Activated naive CD4-positive, alpha-beta T cell treated with anti-CD3 and anti-CD28 coated beads, Interleukin-2, amount 10 ng/mL, durations not matched to agents 7 days and 5 days (primary cell): ENCODE measurements at regions not wholly inside any gene's neighbourhood (a gene's known extent, or its start where the extent isn't known, plus 50 kb on each side); places are given as distances from the start of the nearest gene placed in this dataset.

Source experiments
- CTCF ChIA-PET: fragments of 350-600 bp; sonication (Branson Sonifier 250); formaldehyde crosslinking; loops from one replicate; lab custom pipeline; 2021; ENCODE audit warnings: antibody characterized with exemption; lab: Charles Lee
- DNase-seq: peaks from one replicate; pipeline ENCODE4 v3.0.0-alpha.2; 2020
- H3K27ac Mint-ChIP-seq: one replicate; pipeline ENCODE4 v1.8.0; 2021; ENCODE audit warnings: mild to moderate bottlenecking, moderate library complexity, mixed read lengths
- H3K27me3 Mint-ChIP-seq: one replicate; pipeline ENCODE4 v1.8.0; 2021; ENCODE audit warnings: mild to moderate bottlenecking, mixed read lengths
- H3K36me3 Mint-ChIP-seq: one replicate; pipeline ENCODE4 v1.8.0; 2021; ENCODE audit warnings: mixed read lengths
- H3K4me1 Mint-ChIP-seq: one replicate; pipeline ENCODE4 v1.8.0; 2021; ENCODE audit warnings: mixed read lengths
- H3K4me3 Mint-ChIP-seq: one replicate; pipeline ENCODE4 v1.8.0; 2021; ENCODE audit warnings: mild to moderate bottlenecking, moderate library complexity, mixed read lengths
- H3K9me3 Mint-ChIP-seq: one replicate; pipeline ENCODE4 v1.8.0; 2021; ENCODE audit warnings: mixed read lengths

DNA sequence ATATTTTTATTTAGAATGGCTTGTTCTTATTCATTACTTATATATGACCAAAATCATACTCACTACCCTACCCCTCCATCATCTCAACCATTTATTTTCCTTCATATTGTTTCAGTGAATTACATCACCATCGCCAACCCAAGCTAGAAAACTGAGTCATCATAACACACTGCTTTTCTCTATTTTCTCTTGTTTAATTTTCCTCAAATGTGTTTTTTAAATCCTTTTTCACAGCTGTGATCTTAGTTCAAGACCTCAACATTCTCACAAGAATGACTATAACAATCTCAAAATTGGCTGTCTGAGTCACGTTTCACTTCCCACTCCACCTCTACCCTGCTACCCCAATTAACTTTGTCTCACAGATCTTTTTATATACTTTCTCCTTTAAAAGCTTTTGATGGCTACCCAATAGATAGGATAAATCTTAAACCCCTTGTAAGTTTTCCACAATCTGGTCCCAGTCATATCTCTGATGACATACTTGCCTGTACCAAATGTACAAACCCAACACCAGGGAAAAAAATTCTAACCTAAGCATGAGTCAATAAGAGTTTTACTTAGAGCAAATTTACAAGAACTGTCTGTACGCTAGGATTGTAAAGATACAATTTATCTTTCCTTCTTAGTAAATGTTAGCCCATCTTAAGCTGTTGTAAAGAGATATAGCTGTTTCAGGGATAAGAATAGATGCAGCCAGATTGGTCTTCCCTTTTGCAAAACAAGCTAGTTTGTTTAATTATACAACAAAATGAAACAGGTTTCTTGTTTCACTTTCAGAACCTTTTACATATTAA is 635.1 kb upstream of the SLC39A10 start:
- H3K4me1 Mint-ChIP-seq: peaks cover 2% of the 10 kb centered on the region
- CTCF ChIA-PET: no interaction called here
- no peak overlapping the region for H3K4me3 Mint-ChIP-seq

DNA sequence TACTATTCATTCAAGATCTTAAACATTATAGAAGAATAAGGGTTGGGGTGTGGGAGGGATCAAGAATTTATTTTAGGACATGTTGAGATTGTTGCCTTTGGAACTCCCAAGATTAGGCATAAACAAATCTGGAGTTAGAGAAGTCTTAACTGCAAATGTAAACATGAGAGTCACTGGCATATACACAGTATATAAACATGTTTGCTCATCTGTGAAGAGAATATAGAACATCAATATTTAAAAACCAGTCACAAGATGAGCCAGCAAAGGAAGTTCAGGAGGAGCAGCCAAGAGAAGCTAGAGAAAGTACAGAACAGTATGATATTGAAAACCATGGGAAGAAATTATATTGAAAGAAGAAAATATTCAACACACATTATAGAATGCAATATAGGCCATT is 638.6 kb upstream of the SLC39A10 start:
- Mint-ChIP-seq H3K36me3 (no peaks in the 10 kb centered on the region), H3K27me3 (no peaks in the 10 kb centered on the region), H3K27ac (no peak overlapping the region), H3K4me1 (peaks cover 2% of the 10 kb centered on the region), H3K4me3 (no peak overlapping the region), H3K9me3 (no peaks in the 10 kb centered on the region)
- DNase-seq: no peak
- CTCF ChIA-PET: no interaction called here

More for the DNA sequence above, 635.1 kb upstream of the SLC39A10 start:
- no peaks in the 10 kb centered on the region for H3K9me3 Mint-ChIP-seq
- H3K27ac Mint-ChIP-seq: no peak overlapping the region
- no peak for DNase-seq
- no peaks in the 10 kb centered on the region for H3K27me3 Mint-ChIP-seq
- no peaks in the 10 kb centered on the region for H3K36me3 Mint-ChIP-seq

DNA sequence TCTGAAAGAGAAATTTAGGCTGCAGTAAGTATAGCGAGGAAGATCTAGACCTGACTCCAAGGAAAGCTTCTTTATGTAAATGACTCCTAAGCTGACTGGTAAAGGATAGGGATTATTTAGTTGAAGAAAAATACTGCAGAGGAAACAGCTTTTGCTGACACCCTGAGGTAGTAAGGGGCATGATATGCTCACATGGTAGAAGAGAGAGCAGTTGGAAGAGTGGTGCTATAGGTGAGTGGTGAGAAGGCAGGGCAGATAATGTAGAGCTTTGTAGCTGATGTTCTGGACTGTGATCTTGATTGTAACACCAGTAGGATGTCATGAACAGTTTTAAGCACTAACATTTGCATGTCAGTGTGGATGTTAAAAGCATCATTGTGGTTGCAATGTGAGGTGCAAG is 639.1 kb upstream of the SLC39A10 start:
- H3K27me3 Mint-ChIP-seq: no peaks in the 10 kb centered on the region
- no peaks in the 10 kb centered on the region for H3K36me3 Mint-ChIP-seq
- H3K9me3 Mint-ChIP-seq: no peaks in the 10 kb centered on the region
- H3K27ac Mint-ChIP-seq: no peak overlapping the region
- peaks cover 2% of the 10 kb centered on the region for H3K4me1 Mint-ChIP-seq
- CTCF ChIA-PET: no interaction called here
- DNase-seq: no peak
- H3K4me3 Mint-ChIP-seq: no peak overlapping the region

DNA sequence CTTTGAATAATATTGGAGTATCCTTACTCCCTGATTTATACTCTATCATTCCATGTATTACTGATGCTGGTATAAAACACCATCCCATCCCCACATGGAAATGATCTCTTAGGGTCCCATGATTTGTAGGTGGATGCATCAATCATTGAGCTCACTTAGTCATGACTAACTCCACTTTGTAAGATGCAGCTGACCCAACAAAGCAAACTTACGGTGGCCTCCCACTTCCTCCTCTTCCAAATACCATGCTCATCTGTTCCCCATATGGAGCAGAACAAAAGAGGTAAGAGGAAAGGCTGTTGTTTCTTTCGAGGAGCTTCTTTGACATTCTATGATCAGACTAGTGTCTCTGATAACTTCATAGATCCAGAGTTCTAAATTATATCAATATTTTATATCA is 640.2 kb upstream of the SLC39A10 start:
- no peak for DNase-seq
- CTCF ChIA-PET: no interaction called here

DNA sequence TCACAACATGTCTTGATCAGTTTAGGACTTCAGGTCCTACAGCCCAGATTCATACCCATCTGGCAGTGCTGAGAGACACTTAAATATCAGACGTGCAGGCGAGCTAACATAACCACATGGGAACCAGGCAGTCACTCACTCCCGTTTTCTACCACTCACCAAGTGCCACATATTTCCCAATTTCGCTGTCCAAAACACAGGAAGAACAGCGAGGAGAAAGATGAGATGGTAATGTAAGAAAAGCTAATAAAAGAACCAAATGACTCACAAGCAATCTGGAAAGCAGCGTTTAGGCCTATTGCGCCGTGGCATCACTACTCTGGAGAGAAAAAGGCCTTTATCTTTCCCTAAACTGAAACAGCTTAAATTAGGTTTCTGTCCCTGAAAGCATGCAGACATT is 647.8 kb upstream of the SLC39A10 start:
- Mint-ChIP-seq H3K36me3 (no peaks in the 10 kb centered on the region), H3K4me1 (no peaks in the 10 kb centered on the region), H3K27ac (no peak overlapping the region), H3K27me3 (no peaks in the 10 kb centered on the region), H3K9me3 (no peaks in the 10 kb centered on the region), H3K4me3 (no peak overlapping the region)
- CTCF ChIA-PET: no interaction called here
- DNase-seq: no peak

More for the DNA sequence above, 640.2 kb upstream of the SLC39A10 start:
- no peaks in the 10 kb centered on the region for H3K9me3 Mint-ChIP-seq
- H3K27me3 Mint-ChIP-seq: no peaks in the 10 kb centered on the region
- H3K4me3 Mint-ChIP-seq: no peak overlapping the region
- no peak overlapping the region for H3K27ac Mint-ChIP-seq
- peaks cover 2% of the 10 kb centered on the region for H3K4me1 Mint-ChIP-seq
- H3K36me3 Mint-ChIP-seq: no peaks in the 10 kb centered on the region

DNA sequence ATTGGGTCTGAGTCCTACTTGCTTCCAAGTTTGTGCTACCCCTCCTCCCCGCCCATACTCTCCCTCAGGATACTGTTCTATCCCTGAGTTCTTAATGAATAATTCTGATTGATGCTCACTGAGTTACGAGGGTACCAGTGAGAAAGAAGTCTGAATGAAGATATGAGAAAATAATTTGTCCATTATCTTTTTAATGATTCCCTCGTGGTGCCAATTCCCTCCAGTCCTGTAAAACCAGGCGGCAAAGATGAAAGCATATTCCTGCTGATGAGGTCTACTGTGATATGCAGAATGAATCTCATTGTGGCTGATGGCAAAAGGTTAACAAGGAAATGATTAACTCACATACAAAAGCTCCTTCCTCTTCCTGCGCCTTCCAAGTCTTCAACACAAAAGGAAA is 650.2 kb upstream of the SLC39A10 start:
- DNase-seq: no peak
- Mint-ChIP-seq H3K27me3 (no peaks in the 10 kb centered on the region), H3K36me3 (no peaks in the 10 kb centered on the region), H3K9me3 (no peaks in the 10 kb centered on the region), H3K4me1 (no peaks in the 10 kb centered on the region), H3K4me3 (no peak overlapping the region), H3K27ac (no peak overlapping the region)
- CTCF ChIA-PET: no interaction called here

DNA sequence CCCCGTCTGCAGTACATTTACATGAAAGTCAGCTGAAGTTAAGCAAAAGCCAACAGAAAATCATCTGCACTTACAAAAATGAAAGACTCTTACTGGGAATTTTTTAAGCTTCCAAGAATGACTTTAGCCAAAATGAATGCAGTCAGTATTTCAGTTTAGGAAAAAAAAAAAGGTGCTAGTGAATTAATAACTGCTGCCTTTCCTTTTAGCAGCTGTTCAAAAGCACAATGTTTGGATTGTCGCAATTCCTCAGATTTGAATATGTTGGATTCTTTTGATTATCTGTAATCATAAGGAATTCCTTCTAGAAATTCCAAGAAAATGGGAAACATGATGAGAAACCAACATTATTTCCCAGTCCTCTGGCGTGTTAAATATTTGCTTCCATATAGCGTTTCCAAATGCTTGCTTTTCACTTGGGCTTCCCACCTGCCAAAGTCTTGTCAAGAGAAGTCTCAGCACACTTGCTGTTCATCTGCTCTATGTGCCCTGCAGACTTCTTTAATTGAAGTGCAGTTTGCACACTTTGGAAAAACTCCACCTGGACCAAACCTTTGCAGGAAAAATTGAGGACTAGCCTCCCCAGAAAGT is 653.0 kb upstream of the SLC39A10 start:
- no peak overlapping the region for H3K4me3 Mint-ChIP-seq
- no peak for DNase-seq
- H3K4me1 Mint-ChIP-seq: no peaks in the 10 kb centered on the region
- no peaks in the 10 kb centered on the region for H3K27me3 Mint-ChIP-seq
- no peak overlapping the region for H3K27ac Mint-ChIP-seq
- CTCF ChIA-PET: no interaction called here
- H3K9me3 Mint-ChIP-seq: no peaks in the 10 kb centered on the region
- H3K36me3 Mint-ChIP-seq: no peaks in the 10 kb centered on the region

DNA sequence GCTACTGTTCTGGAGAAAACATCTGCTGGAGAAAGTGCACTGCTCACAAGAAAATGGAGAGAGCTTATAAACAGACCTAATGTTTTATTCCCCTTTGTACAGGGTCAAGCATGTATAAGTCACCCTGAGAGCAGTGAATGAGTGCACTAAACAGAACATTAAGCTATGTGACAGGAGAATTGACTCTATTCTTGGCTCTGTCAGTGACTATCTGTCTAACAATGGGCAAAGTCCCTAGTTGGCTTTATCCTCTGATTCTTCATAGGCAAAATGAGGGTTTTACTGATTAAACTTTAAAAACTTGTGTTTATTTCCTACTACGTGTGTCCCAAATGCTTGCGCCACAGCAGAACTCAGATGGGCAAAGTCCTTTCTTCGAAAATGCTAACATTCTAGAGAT is 655.1 kb upstream of the SLC39A10 start:
- H3K36me3 Mint-ChIP-seq: no peaks in the 10 kb centered on the region
- H3K4me3 Mint-ChIP-seq: no peak overlapping the region
- H3K9me3 Mint-ChIP-seq: no peaks in the 10 kb centered on the region
- no peak for DNase-seq
- H3K27ac Mint-ChIP-seq: no peak overlapping the region
- no peaks in the 10 kb centered on the region for H3K4me1 Mint-ChIP-seq
- H3K27me3 Mint-ChIP-seq: no peaks in the 10 kb centered on the region
- CTCF ChIA-PET: no interaction called here

DNA sequence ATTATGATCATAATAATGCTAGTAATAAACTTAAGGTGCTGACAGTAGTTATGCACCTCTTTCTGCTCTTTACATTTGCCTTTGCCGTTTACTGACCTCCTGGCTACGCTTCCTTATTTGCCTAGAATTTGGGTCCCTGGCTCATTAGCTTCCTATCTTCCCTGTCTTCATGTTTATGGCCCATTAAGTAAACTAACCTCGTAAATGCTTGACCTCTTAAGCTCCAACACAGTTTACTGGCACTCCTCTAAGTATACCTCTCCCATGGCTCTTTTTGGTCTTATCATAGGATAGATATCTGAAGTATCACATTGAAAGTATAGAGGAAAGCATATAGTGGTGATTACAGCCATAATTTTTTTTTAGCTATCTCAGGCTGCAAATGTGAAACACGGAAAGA is 657.3 kb upstream of the SLC39A10 start:
- Mint-ChIP-seq H3K36me3 (no peaks in the 10 kb centered on the region), H3K27me3 (no peaks in the 10 kb centered on the region), H3K27ac (no peak overlapping the region), H3K4me1 (no peaks in the 10 kb centered on the region), H3K4me3 (no peak overlapping the region), H3K9me3 (no peaks in the 10 kb centered on the region)
- CTCF ChIA-PET: interaction anchor here (0.7 kb wide), 1 partner anchor 20 kb away, joined by 3 read pairs; no protein-coding TSS in a partner anchor
- no peak for DNase-seq

DNA sequence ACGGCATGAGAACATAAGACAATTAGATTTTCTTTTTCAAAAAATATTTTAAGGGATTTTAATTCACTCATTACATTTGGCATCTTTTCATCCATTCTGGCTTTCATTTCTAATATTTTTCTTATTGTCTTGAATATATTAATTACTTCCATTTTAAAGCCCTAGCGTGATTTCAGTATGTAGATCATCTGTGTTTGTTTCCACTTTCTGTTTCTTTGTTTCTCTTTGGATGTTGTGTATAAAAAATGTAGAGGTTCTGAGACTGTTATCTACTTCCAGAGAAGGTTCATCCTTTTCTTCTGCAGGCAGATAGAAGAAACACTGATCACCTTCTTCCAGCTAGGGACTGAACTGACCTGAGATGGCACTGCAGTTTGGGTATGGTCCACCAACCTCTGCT is 664.4 kb upstream of the SLC39A10 start:
- CTCF ChIA-PET: no interaction called here
- Mint-ChIP-seq H3K27ac (no peak overlapping the region), H3K27me3 (no peaks in the 10 kb centered on the region), H3K36me3 (no peaks in the 10 kb centered on the region), H3K4me1 (no peaks in the 10 kb centered on the region), H3K9me3 (no peaks in the 10 kb centered on the region), H3K4me3 (no peak overlapping the region)
- DNase-seq: no peak

DNA sequence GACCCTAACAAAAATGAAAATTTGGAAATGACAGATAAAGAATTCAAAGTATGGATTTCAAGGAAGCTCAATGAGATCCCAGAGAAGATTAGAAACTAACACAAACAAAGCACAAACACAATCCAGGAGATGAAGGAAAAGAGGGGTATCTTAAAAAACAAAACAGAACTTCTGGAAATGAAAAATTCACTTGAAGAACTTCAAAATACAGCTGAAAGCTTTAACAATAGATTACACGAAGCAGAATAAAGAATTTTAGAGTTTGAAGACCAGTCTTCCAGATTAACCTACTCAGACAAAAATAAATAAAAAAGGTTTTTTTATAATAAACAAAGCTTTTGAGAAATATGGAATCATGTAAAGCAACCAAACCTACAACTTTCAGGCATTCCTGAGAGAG is 671.8 kb upstream of the SLC39A10 start:
- peaks cover 19% of the 10 kb centered on the region for H3K9me3 Mint-ChIP-seq
- H3K36me3 Mint-ChIP-seq: no peaks in the 10 kb centered on the region
- H3K4me3 Mint-ChIP-seq: no peak overlapping the region
- H3K4me1 Mint-ChIP-seq: no peaks in the 10 kb centered on the region
- CTCF ChIA-PET: no interaction called here
- no peak overlapping the region for H3K27ac Mint-ChIP-seq
- H3K27me3 Mint-ChIP-seq: no peaks in the 10 kb centered on the region
- DNase-seq: no peak

DNA sequence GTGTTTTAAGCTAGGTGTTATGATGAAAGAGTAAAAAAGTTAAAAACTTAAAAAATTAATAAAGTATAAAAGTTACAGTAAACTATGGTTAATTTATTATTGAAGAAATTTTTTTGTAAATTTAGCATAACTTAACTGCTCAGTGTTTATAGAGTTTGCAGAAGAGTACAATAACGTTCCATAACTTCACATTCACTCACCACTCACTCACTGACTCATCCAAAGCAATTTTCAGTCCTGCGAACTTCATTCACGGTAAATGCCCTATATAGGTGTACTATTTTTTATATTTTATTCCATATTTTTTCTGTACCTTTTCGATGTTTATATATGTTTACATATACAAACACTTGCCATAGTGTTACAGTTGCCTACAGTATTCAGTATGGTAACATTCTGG is 694.8 kb upstream of the SLC39A10 start:
- Mint-ChIP-seq H3K36me3 (no peaks in the 10 kb centered on the region), H3K27me3 (no peaks in the 10 kb centered on the region), H3K27ac (no peak overlapping the region), H3K9me3 (peaks cover 2% of the 10 kb centered on the region), H3K4me1 (no peaks in the 10 kb centered on the region), H3K4me3 (no peak overlapping the region)
- CTCF ChIA-PET: no interaction called here
- DNase-seq: no peak

DNA sequence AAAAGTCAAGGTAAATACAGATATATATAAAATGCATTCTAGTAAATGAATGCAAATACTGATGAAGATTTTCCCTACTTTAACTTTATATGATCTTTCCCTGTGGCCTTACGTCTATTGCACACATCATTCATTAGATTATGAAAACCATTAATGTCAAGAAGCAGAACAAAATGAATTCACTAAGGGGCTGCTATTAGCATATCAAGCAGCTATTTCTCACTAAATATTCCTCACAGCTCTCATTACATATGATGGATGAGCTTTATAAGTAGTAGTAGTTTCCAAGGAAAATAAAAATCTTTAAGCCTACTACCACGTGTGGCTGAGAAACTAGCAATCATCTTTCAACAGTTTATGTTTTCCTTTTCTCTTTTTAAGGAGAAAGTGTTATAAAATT is 702.8 kb upstream of the SLC39A10 start:
- Mint-ChIP-seq H3K27ac (no peak overlapping the region), H3K4me3 (no peak overlapping the region), H3K4me1 (no peaks in the 10 kb centered on the region), H3K36me3 (no peaks in the 10 kb centered on the region), H3K27me3 (no peaks in the 10 kb centered on the region), H3K9me3 (no peaks in the 10 kb centered on the region)
- no peak for DNase-seq
- CTCF ChIA-PET: no interaction called here

DNA sequence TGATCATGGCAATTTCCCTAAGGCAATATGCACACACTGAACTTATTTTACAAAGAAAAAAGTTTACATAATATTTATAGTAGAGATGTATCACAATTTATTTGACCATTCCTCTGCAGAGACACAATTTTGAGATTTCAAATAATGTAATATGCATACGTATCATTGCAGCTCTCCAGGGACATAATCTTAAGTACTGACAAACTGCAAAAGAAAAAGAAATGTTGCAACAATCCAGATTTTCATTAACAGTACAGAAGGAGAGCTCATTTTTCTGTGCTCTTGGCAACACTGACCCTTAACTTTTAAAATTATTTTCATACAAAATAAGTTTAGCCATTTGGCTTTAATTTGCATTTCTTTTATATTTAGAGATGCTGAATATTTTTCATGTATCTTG is 710.2 kb upstream of the SLC39A10 start:
- CTCF ChIA-PET: no interaction called here
- no peak for DNase-seq
- H3K27me3 Mint-ChIP-seq: no peaks in the 10 kb centered on the region
- no peak overlapping the region for H3K27ac Mint-ChIP-seq
- no peaks in the 10 kb centered on the region for H3K36me3 Mint-ChIP-seq
- H3K4me1 Mint-ChIP-seq: no peaks in the 10 kb centered on the region
- H3K4me3 Mint-ChIP-seq: no peak overlapping the region
- H3K9me3 Mint-ChIP-seq: no peaks in the 10 kb centered on the region

DNA sequence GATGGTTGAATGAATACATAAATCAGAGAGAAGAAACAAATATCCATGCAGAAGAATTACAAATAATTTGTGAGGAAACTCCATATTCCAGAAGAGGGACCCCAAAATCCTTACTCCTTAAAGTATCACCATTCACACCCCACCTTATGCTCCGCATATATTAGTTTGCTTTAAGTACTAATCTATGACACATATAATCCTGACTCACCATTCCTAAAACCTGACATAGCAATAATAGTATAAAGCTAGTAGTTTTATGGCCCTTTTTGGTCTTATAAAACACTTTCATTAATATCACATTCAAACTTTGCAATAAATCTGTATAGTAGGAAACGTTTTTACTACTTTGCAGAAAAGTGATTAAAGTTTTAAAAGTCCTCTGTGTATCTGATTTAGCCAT is 719.0 kb upstream of the SLC39A10 start:
- H3K36me3 Mint-ChIP-seq: no peaks in the 10 kb centered on the region
- H3K27me3 Mint-ChIP-seq: no peaks in the 10 kb centered on the region
- no peak overlapping the region for H3K4me3 Mint-ChIP-seq
- no peak overlapping the region for H3K27ac Mint-ChIP-seq
- H3K4me1 Mint-ChIP-seq: no peaks in the 10 kb centered on the region
- CTCF ChIA-PET: no interaction called here
- no peak for DNase-seq
- peaks cover 2% of the 10 kb centered on the region for H3K9me3 Mint-ChIP-seq
